HG02623 (cell line): ENCODE measurements at regions not wholly inside any gene's neighbourhood (a gene's known extent, or its start where the extent isn't known, plus 50 kb on each side); places are given as distances from the start of the nearest gene placed in this dataset.
A peak's percentile ranks its signal among the peaks of the same experiment; 100 is the strongest.

ENCODE experiments used
- ATAC-seq: cut with Tn5 transposase; IDR thresholded peaks from one replicate; pipeline ENCODE4 v1.9.1; 2021; ENCODE audit warnings: moderate library complexity; ENCODE audit not compliant: unreplicated experiment

DNA sequence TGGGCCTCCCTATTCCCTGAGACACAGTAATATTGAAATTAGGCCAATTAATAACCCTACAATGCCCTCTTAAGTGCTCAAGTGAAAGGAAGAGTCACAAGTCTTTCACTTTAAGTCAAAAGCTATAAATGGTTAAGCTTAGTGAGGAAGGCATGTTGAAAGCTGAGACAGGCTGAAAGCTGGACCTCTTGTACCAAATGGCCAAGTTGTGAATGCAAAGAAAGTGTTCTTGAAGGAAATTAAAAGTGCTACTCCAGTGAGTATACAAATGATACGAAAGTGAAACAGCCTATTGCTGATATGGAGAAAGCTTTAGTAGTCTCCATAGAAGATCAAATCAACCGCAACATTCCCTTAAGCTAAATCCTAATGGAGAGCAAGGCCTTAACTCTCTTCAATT, 140.8 kb downstream of the PTCSC3 start:
- ATAC-seq: no peak

DNA sequence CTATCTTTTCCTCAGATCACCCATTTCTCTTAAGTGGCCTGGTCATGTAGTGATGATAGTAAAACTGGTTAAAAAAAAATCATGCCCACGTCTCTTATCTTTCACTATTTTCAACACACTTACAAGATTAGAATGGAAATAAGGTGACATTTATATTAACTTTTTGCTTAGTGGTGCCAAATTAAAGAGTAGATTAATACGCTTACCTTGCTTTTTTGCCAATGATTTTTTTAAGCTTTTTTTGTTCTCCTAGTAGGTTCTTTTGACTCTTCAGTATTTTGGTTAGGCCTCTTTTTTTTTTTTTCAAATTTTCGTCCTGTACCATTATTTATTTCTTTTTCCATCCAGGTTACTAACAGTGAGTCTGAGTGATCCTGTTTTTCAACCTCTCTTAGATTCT, 147.9 kb downstream of the PTCSC3 start:
- ATAC-seq: no peak

DNA sequence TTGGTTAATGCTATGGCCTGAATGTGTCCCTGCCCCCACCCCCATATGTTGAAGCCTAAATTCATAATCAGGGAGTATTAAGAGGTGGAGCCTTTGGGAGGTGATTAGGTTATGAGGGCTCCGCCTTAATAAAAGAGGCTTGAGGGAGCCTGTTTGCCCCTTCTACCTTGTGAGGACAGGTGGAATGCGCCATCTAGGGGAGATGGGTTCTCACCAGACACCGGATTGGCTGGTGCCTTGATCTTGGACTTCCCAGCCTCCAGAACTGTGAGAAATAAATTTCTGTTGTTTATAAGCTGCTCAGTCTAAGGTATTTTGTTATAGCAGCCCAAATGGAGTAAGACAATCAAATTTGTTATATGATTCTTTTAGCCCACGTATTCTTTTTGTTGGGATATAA, 148.3 kb downstream of the PTCSC3 start:
- ATAC-seq: no peak

DNA sequence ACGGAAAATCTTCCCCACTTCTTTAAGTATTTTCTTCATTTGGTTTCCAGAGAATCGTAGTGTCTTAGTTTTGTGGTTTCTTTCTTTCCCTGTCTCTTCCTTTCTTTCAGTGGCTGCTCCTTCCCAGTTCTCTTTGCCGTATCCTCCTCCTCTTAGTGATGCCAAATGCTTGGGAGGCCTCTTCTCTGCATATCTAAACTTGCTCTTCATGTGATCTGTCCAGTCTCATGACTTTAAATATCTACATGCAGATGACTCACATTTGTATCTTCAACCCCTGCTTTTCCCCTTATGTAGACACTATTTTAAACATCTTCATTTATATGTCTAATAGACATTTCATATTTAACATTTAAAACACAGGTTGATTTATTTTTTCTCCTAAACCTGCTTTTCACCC, 149.2 kb downstream of the PTCSC3 start:
- no peak for ATAC-seq

DNA sequence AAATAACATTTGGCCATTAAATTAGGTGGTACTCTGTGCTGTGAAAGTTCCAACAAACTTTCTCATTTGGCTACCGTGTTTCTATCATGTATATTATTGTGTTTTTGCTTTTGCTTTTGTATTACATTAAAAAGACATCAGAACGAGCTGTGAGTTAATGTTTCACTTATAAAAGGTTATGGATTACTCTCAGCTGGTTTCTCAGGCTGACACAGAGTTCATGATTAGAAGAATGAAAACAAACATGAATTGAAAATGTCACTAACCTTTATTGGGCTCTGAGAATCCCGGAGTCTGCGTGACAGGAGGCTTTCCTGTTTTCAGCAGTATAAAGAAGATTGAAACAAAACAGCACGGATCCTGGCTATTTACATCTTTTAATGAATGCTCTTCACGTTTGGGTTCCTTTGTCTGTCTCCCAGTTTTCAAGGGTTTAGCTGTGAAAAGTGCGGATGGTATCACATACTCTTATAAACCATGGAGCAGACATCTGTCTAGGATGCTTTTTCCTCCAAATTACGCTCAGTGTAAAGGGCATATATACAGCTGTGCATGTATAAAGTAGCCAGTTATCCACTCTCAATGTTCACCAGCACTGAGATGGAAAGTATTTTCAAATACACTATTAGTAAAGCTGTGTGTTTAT, 153.6 kb downstream of the PTCSC3 start:
- no peak for ATAC-seq

- peak; percentile 6 for ATAC-seq
Observed at GRCh38 chr14:36021591-36022320, 154.8 kb downstream of the PTCSC3 start.

DNA sequence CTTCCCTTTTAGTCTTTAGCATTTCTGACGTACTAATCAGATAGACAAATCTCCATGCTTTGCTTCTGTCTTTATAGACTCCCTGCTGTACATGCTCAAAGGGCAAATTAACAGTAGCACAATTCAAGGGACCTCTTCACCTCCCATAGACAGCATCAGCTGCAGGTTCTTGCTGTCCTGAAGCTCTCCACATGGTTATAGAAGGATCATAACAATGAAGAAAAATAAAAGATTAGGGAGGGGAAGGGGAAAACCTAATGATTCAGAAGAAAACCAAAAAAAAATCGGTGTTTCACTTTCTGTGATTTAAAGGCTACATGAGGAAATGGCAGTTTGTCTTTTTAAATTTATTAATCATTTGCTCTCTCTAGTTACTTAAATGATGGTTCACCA, 155.5 kb downstream of the PTCSC3 start:
- ATAC-seq: peak; percentile 51

DNA sequence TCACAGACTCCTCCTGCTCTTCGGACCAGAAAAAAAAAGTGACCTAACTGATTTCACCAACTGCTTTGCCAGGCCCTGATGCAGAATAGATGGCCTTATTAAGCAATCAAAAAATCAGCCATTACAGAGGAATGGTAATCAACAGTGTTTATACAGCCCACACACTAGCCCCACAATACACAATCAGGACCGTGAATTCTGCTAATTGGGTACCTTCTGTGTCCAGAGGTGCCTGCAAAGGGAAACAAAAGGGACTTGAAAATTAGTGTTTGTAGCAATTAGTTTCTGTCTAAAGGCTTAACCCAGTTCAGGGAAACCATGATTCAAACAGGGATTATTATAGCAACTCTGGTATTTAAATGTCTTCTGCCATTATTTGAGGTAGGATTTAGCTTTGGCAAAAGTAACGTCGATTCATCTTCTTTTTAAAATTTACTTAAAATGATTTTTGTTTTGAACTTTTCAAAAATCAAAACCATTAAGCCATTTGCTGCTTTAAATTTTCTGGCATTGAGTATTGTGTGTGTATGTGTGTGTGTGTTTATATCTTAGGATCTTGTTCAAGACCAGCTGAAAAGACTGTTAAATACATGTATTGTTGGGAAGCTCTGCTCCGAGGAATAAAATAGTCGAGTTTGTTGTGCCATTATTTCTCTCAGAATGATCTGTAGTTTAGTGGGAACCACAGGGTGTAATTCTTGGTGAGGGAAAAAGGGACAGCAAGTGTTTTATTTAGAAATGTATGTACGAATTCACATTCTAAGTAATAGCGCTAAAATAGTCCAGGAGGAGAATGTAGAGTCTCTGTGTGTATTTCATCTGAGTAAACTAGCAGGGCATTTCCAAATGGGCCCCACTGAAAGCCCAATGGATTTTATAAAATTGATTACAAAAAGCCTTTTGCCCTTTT, 156.1 kb downstream of the PTCSC3 start:
- ATAC-seq: no peak

DNA sequence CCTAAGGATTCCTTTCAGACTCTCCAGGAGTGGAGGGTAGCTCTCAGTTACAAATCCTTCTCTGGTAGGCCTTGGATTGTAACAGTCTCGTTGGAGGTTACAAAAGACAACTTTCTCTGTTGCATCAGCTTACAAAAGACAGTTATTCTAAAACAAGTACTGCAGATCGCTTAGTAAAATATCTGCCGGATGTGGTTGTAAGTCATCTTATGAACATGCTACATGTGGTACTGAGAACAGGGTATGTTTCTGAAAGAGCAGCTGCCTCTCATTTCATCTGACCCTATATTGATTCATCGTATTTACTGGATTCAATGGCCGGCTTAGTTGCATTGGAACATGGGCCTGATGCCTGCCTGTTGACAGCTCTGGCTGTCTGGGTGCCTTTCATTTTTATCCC, 157.4 kb downstream of the PTCSC3 start:
- no peak for ATAC-seq

- no peak for ATAC-seq
Observed at GRCh38 chr14:36014236-36014635, 162.3 kb downstream of the PTCSC3 start.

DNA sequence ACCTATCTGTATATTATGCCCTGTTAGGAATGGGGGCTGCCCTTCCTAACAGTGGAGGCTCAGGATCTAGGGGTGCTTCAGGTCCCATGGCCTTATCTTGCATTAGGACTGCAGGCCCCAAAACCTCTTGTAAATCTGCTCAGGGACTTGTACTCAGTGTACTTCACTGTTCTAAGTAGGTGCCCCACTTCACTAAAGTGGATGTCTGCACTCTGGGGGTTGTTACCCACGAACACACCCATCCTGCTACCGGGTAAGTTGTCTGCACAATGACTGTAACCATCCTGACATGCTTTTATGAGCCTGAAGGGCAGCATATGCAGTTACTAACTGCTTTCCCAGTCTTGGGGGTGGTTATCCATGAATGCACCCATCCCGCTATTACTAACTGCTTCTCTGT, 163.0 kb downstream of the PTCSC3 start:
- no peak for ATAC-seq

DNA sequence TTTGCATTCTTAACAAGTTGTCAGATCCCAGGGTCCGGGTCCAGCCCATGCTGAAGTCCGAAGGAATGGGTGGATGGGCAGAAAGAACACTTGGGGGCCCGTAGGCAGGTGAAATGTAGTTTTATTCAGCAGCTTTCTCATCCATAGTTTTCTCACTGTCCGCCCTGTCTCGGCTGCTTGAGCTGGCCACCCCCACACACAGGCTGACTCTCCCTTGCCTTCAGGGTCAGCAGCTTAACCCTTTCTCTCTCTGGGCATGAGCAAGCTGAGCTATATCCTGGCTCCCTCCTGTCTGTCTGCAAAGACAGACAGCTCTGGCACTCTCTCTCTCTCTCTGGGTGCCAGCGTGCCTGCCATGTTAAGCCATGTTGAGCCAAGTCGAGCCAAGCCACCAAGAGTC, 163.9 kb downstream of the PTCSC3 start:
- ATAC-seq: no peak

GRCh38 chr14:36009643-36010042, 166.9 kb downstream of the PTCSC3 start:
- no peak for ATAC-seq

DNA sequence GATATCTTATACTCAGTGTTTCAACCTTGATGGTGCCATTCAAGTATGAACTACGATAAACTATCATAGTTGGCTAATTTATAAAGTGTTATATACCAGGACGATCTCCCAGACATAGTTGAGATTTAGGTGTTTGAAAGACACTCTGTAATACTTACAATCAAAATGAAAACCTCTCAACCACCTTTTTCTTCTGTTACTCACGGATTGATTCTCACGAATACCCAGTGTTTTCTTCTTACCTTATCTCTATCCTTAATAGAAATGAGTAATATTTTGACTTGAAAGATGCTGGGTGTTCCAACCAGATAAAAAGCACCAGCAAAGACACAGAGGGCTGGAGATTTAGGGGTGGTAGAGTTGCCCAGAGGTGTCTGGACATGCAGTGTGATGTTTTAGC, 169.9 kb downstream of the PTCSC3 start:
- no peak for ATAC-seq

DNA sequence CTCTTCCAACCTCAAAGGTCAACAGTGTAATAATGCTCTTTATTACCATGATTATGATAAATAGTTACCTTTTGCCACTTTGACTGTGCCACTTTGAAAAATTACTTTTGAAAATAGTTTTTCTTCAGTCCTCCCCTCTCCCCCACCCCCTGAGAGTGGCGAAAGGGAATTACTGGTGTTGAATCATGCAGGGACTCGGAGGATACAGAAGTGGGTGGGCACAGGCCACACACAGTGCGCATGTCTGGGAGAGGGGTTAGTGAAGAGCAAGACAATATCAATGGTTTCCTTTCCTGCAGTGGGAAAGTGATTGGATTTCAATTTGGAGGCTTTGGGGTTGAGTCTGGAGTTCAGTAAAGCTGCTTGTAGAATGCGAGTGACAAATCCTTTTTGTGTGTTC, 170.9 kb downstream of the PTCSC3 start:
- ATAC-seq: no peak

DNA sequence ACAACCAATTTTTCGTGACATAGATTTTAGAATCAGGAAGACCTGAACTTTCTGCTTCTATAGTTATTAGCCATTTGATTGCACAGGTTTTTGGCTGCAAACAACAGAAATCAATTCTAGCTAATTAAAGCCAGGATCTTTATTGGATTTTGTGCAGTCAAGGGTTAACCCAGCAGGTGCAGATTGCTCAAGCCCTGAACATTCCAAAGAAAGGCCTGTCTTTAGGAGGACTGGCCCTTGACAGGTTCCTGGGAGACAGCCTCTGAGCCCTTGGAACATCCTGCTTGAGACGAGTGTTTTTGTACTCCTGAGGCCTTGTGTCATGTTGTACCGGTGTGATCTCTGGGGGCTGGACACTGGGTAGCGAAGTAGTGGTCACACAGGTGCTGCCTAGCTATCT, 174.6 kb downstream of the PTCSC3 start:
- no peak for ATAC-seq

GRCh38 chr14:35999294-35999693, 173.2 kb downstream of the BRMS1L start:
- no peak for ATAC-seq

GRCh38 chr14:35998303-35998702, 172.2 kb downstream of the BRMS1L start:
- no peak for ATAC-seq

DNA sequence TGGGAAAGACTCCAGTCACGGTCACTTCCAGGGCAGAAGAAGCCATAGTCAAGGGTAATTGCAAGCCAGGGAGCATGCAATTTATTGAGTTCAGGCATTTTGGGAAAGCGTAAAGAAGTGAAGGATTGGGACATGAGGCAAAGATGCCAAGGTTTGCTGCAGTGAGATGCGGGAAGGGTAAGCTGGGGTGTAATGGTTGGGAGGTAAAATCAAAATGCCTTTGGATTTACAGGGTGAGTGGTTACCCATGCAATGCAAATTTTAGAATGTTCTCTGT, 167.5 kb downstream of the BRMS1L start:
- ATAC-seq: no peak

GRCh38 chr14:35992816-35993683, 166.9 kb downstream of the BRMS1L start:
- ATAC-seq: no peak

GRCh38 chr14:35991356-35991755, 165.2 kb downstream of the BRMS1L start:
- ATAC-seq: no peak
